DOHH2 (cell line): ENCODE measurements at regions not wholly inside any gene's neighbourhood (a gene's known extent, or its start where the extent isn't known, plus 50 kb on each side); places are given as distances from the start of the nearest gene placed in this dataset.

Experiments
- H3F3A ChIP-seq: fragments of 200-600 bp; sonication (generic), shearing (Covaris generic); 2 replicates; pipeline ENCODE4 v1.6.0; 2016; ENCODE audit warnings: antibody characterized with exemption, mild to moderate bottlenecking; ENCODE audit not compliant: control insufficient read depth, insufficient read depth
- H3K27ac ChIP-seq: fragments of 200-600 bp; sonication (generic); 2 replicates; pipeline ENCODE4 v1.5.1; 2014; ENCODE audit warnings: low read depth, mild to moderate bottlenecking, low read length, moderate library complexity
- H3K27me3 ChIP-seq: fragments of 200-600 bp; sonication (generic); 2 replicates; pipeline ENCODE4 v1.6.1; 2014; ENCODE audit warnings: mild to moderate bottlenecking, low read length, mixed read lengths; ENCODE audit not compliant: control insufficient read depth
- H3K36me3 ChIP-seq: fragments of 200-600 bp; sonication (generic); 2 replicates; pipeline ENCODE4 v1.6.1; 2014; ENCODE audit warnings: mild to moderate bottlenecking, low read length, moderate library complexity, mixed read lengths; ENCODE audit not compliant: control insufficient read depth
- H3K4me1 ChIP-seq: fragments of 200-600 bp; sonication (generic); 2 replicates; pipeline ENCODE4 v1.6.1; 2014; ENCODE audit warnings: mild to moderate bottlenecking, low read length, mixed read lengths; ENCODE audit not compliant: control insufficient read depth
- H3K4me2 ChIP-seq: fragments of 200-600 bp; sonication (generic); 2 replicates; pipeline ENCODE4 v1.6.0; 2014; ENCODE audit warnings: mild to moderate bottlenecking, low read length, moderate library complexity
- H3K4me3 ChIP-seq: fragments of 200-600 bp; sonication (generic); 2 replicates; pipeline ENCODE4 v1.5.1; 2014; ENCODE audit warnings: mild to moderate bottlenecking, low read length, mixed read lengths
- H3K79me2 ChIP-seq: fragments of 200-600 bp; sonication (generic); 2 replicates; pipeline ENCODE4 v1.6.1; 2014; ENCODE audit warnings: mild to moderate bottlenecking, low read length, mixed read lengths; ENCODE audit not compliant: control insufficient read depth
- H3K9me2 ChIP-seq: fragments of 200-600 bp; sonication (generic); replicated peaks from 2 replicates; pipeline ENCODE4 v1.6.1; 2014; ENCODE audit warnings: mild to moderate bottlenecking, low read length, mixed read lengths; ENCODE audit not compliant: control insufficient read depth
- H3K9me3 ChIP-seq: fragments of 200-600 bp; sonication (generic); 2 replicates; pipeline ENCODE4 v1.6.1; 2014; ENCODE audit warnings: antibody characterized with exemption, low read length, mixed read lengths; ENCODE audit not compliant: control insufficient read depth, insufficient read depth
- H4K20me1 ChIP-seq: fragments of 200-600 bp; sonication (generic); 2 replicates; pipeline ENCODE4 v1.6.0; 2014; ENCODE audit warnings: low read depth, mild to moderate bottlenecking, antibody characterized with exemption, low read length, moderate library complexity; ENCODE audit not compliant: control insufficient read depth, insufficient read depth
- CTCF ChIP-seq: fragments of 200-600 bp; sonication (generic); IDR thresholded peaks from one replicate; pipeline ENCODE4 v1.5.1; 2014; ENCODE audit warnings: antibody characterized with exemption, mild to moderate bottlenecking, low read depth, low read length; ENCODE audit not compliant: poor library complexity, severe bottlenecking
- EZH2phosphoT487 ChIP-seq: fragments of 200-600 bp; sonication (generic); IDR thresholded peaks from 2 replicates; pipeline ENCODE4 v1.6.1; 2017; ENCODE audit warnings: borderline replicate concordance, mild to moderate bottlenecking, antibody characterized with exemption, low read length, moderate library complexity, mixed read lengths

DNA sequence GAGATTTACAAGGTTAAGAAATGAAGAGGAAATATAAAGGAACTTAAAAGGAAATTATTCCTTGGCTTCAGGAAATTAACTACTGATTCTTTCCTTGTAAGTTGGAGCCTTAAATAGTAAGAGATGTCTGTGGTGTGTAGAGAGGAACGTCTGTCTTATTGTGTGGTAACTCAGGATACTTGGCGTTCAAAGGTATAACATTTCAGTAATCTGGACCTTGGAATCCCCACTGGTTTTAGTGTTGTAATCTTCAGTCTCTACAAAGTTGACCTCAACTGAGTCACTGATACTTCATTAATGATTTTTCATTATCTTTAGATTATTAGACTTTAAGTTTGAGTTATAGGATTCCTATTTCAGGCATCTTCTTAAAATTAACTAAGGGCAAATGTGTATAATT lies 79.1 kb upstream of the LSM6 start:
- Histone ChIP-seq H3K27me3 (no peaks in the 10 kb centered on the region), H3K4me3 (no peak overlapping the region), H3K36me3 (no peaks in the 10 kb centered on the region), H4K20me1 (no peaks in the 10 kb centered on the region), H3K9me2 (no peaks in the 10 kb centered on the region), H3K4me1 (peaks cover 11% of the 10 kb centered on the region), H3K27ac (no peak overlapping the region), H3K9me3 (no peaks in the 10 kb centered on the region), H3K79me2 (no peaks in the 10 kb centered on the region), H3F3A (no peaks in the 10 kb centered on the region), H3K4me2 (no peak overlapping the region)
- no peak for TF ChIP-seq EZH2phosphoT487
- TF ChIP-seq CTCF: no peak

- H3K27me3 ChIP-seq: no peaks in the 10 kb centered on the region
- no peaks in the 10 kb centered on the region for H4K20me1 ChIP-seq
- peaks cover 7% of the 10 kb centered on the region for H3K4me1 ChIP-seq
- no peaks in the 10 kb centered on the region for H3K9me3 ChIP-seq
- no peak overlapping the region for H3K4me2 ChIP-seq
- TF ChIP-seq CTCF (no peak), EZH2phosphoT487 (no peak)
- H3F3A ChIP-seq: no peaks in the 10 kb centered on the region
- H3K36me3 ChIP-seq: no peaks in the 10 kb centered on the region
- H3K79me2 ChIP-seq: no peaks in the 10 kb centered on the region
- H3K27ac ChIP-seq: no peak overlapping the region
- H3K9me2 ChIP-seq: no peaks in the 10 kb centered on the region
- no peak overlapping the region for H3K4me3 ChIP-seq
Observed at GRCh38 chr4:146095860-146096259, 79.7 kb upstream of the LSM6 start.

DNA sequence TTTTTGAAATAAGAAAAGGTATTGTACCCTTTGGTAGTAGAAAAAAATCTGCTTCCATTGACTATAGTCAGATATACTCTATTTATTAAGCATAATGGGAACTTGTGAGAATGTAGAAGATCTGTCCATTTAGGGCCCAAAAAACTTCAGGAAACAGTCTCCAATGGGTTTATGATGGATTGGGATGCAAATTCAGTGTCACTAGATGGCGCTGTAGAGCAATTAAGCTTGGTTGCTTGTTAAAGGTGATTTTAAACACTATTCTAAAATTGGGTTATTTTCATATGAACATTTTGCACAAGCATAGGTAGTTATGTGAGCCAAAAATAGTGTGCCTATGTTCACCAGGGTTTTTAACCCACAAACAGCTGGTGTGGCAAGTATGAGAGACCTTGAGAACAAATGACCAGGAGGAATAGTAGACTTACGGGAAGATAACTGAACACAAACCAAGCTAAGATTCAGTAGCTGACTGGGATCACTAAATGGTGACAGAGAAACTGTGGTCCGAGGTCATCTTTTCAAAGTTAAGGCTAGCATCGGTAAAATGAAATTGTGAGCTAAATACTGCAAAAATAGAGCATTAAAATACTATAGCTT lies 80.3 kb upstream of the LSM6 start:
- peaks cover 9% of the 10 kb centered on the region for H3K4me1 ChIP-seq
- no peaks in the 10 kb centered on the region for H3K9me2 ChIP-seq
- no peak overlapping the region for H3K4me2 ChIP-seq
- TF ChIP-seq EZH2phosphoT487 (no peak), CTCF (peak; percentile 96)
- no peaks in the 10 kb centered on the region for H3K9me3 ChIP-seq
- H3K79me2 ChIP-seq: no peaks in the 10 kb centered on the region
- H3F3A ChIP-seq: no peaks in the 10 kb centered on the region
- H3K36me3 ChIP-seq: no peaks in the 10 kb centered on the region
- H3K4me3 ChIP-seq: no peak overlapping the region
- no peak overlapping the region for H3K27ac ChIP-seq
- no peaks in the 10 kb centered on the region for H3K27me3 ChIP-seq
- no peaks in the 10 kb centered on the region for H4K20me1 ChIP-seq

- no peaks in the 10 kb centered on the region for H4K20me1 ChIP-seq
- peaks cover 27% of the 10 kb centered on the region for H3K4me1 ChIP-seq
- no peaks in the 10 kb centered on the region for H3K36me3 ChIP-seq
- H3K9me2 ChIP-seq: no peaks in the 10 kb centered on the region
- no peaks in the 10 kb centered on the region for H3K79me2 ChIP-seq
- no peak overlapping the region for H3K27ac ChIP-seq
- no peaks in the 10 kb centered on the region for H3F3A ChIP-seq
- H3K4me2 ChIP-seq: no peak overlapping the region
- TF ChIP-seq CTCF: no peak
- TF ChIP-seq EZH2phosphoT487: no peak
- no peaks in the 10 kb centered on the region for H3K9me3 ChIP-seq
- H3K27me3 ChIP-seq: no peaks in the 10 kb centered on the region
- H3K4me3 ChIP-seq: no peak overlapping the region
Observed at GRCh38 chr4:146088690-146089089, 86.8 kb upstream of the LSM6 start.
